Ectodermal cell (in vitro differentiated cells): ENCODE measurements at regions not wholly inside any gene's neighbourhood (a gene's known extent, or its start where the extent isn't known, plus 50 kb on each side); places are given as distances from the start of the nearest gene placed in this dataset.
"Not testable (repeated sequence)": the region's sequence is repeated elsewhere in the genome, so short reads cannot be mapped to it uniquely, and the experiment has no call there.

Source experiments
- H3K27ac ChIP-seq: 2 replicates; pipeline ENCODE4 v1.7.0; 2013; ENCODE audit warnings: mild to moderate bottlenecking, low read depth, low read length; ENCODE audit not compliant: insufficient read depth, poor library complexity, severe bottlenecking
- H3K27me3 ChIP-seq: 2 replicates; pipeline ENCODE4 v1.7.0; 2013; ENCODE audit warnings: mild to moderate bottlenecking, low read length; ENCODE audit not compliant: insufficient read depth, control insufficient read depth, poor library complexity, severe bottlenecking
- H3K36me3 ChIP-seq: one replicate; pipeline ENCODE4 v1.7.0; 2013; ENCODE audit warnings: low read length; ENCODE audit not compliant: control insufficient read depth, insufficient read depth
- H3K4me1 ChIP-seq: one replicate; pipeline ENCODE4 v1.7.0; 2013; ENCODE audit warnings: low read length; ENCODE audit not compliant: control insufficient read depth, insufficient read depth
- H3K4me3 ChIP-seq: 2 replicates; pipeline ENCODE4 v1.7.0; 2013; ENCODE audit warnings: low read depth, low read length, control low read depth; ENCODE audit not compliant: insufficient read depth
- H3K9me3 ChIP-seq: 2 replicates; pipeline ENCODE4 v1.7.0; 2013; ENCODE audit warnings: mild to moderate bottlenecking, low read length, moderate library complexity; ENCODE audit not compliant: control insufficient read depth
- WGBS, 2 experiments: methylation state at CpG; one replicate each; pipeline ENCODE4 v1.1.7; 2013; ENCODE audit warnings: missing lambda C conversion rate in 2 of 2; 5-methylcytosine and 5-hydroxymethylcytosine counted together

- 76 to 77% methylated on average over 2 of the region's 2 CpGs for WGBS, 2 experiments
- not testable (repeated sequence) for H3K4me1 ChIP-seq, H3K4me3 ChIP-seq, H3K36me3 ChIP-seq, H3K27me3 ChIP-seq, H3K9me3 ChIP-seq, H3K27ac ChIP-seq
Observed at GRCh38 chr9:65421486-65421885, 136.5 kb upstream of the FOXD4L5 start.

DNA sequence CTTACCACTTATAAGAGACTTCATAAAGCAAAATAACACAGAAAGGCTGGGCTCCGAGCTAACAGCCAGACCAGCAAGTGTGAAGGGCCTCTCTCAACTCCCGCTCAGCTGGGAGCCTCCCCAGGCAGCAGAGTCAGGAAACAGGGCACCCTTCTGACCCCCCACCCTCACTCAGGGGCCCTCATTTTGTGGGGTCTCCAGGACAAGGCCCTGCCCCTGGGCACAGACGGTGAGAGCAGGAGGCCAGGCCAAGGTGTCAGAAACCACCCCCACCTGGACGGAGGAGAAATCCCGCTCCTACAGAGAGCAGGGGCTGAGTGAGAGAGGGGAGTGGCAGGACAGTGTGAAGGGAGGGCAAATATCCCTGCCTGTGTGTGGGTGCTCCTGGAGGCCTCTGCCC is 135.8 kb upstream of the FOXD4L5 start:
- no peaks in the 10 kb centered on the region for H3K27me3 ChIP-seq
- no peaks in the 10 kb centered on the region for H3K36me3 ChIP-seq
- no peaks in the 10 kb centered on the region for H3K4me1 ChIP-seq
- H3K27ac ChIP-seq, result no peak overlapping the region
- H3K9me3 ChIP-seq, result peaks cover 4% of the 10 kb centered on the region
- WGBS, 2 experiments, result 69 to 83% methylated on average over 5 of the region's 5 CpGs
- no peak overlapping the region for H3K4me3 ChIP-seq

- 78 to 79% methylated on average over 4 of the region's 4 CpGs for WGBS, 2 experiments
- not testable (repeated sequence) for H3K4me3 ChIP-seq, H3K27me3 ChIP-seq
Observed at GRCh38 chr9:65418966-65419365, 134.0 kb upstream of the FOXD4L5 start.

GRCh38 chr9:65416948-65417347 is 131.9 kb upstream of the FOXD4L5 start:
- H3K4me1 ChIP-seq, H3K9me3 ChIP-seq, H3K27ac ChIP-seq, H3K27me3 ChIP-seq, H3K4me3 ChIP-seq, H3K36me3 ChIP-seq: not testable (repeated sequence)
- 63 to 65% methylated on average over 7 of the region's 7 CpGs for WGBS, 2 experiments

More at GRCh38 chr9:65418966-65419365, 134.0 kb upstream of the FOXD4L5 start:
- not testable (repeated sequence) for H3K9me3 ChIP-seq, H3K36me3 ChIP-seq, H3K27ac ChIP-seq, H3K4me1 ChIP-seq

GRCh38 chr9:65414249-65414648 is 129.2 kb upstream of the FOXD4L5 start:
- 50 to 60% methylated on average over 4 of the region's 4 CpGs for WGBS, 2 experiments
- peaks cover 18% of the 10 kb centered on the region for H3K9me3 ChIP-seq

GRCh38 chr9:65413371-65413770 is 128.4 kb upstream of the FOXD4L5 start:
- H3K4me3 ChIP-seq, H3K27ac ChIP-seq, H3K4me1 ChIP-seq, H3K27me3 ChIP-seq, H3K36me3 ChIP-seq: not testable (repeated sequence)
- H3K9me3 ChIP-seq, result peaks cover 19% of the 10 kb centered on the region
- WGBS, 2 experiments, result 72% methylated on average over 5 of the region's 5 CpGs

More at GRCh38 chr9:65414249-65414648, 129.2 kb upstream of the FOXD4L5 start:
- not testable (repeated sequence) for H3K4me3 ChIP-seq, H3K27me3 ChIP-seq, H3K4me1 ChIP-seq, H3K27ac ChIP-seq, H3K36me3 ChIP-seq

DNA sequence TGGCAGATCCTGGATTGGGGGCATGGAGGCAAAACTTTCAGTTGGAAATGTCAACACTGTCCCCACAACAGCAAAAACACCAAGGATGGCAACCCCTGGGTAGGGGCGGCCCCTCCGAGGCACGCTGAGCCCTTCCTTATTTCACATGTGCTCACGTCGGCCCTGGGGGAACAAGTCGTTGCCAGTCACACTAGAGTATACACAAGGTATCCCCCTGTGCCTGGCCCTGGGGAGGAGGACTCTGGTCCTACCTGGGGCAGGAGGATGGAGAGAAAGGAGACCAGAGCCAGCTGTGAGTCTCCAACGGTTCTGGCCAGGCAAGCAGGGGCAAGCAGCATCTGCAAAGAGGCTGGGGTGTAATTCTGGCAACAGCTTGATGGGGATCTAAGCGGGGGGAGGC is 126.9 kb upstream of the FOXD4L5 start:
- H3K4me3 ChIP-seq, result no peak overlapping the region
- peaks cover 19% of the 10 kb centered on the region for H3K9me3 ChIP-seq
- no peaks in the 10 kb centered on the region for H3K36me3 ChIP-seq
- H3K4me1 ChIP-seq, result no peaks in the 10 kb centered on the region
- no peak overlapping the region for H3K27ac ChIP-seq
- H3K27me3 ChIP-seq, result no peaks in the 10 kb centered on the region
- WGBS, 2 experiments, result 79 to 80% methylated on average over 8 of the region's 8 CpGs

- H3K27ac ChIP-seq, result no peak overlapping the region
- H3K4me1 ChIP-seq, result no peaks in the 10 kb centered on the region
- 83 to 86% methylated on average over 9 of the region's 9 CpGs for WGBS, 2 experiments
- H3K27me3 ChIP-seq, result no peaks in the 10 kb centered on the region
- peaks cover 19% of the 10 kb centered on the region for H3K9me3 ChIP-seq
- H3K36me3 ChIP-seq, result no peaks in the 10 kb centered on the region
- H3K4me3 ChIP-seq, result no peak overlapping the region
Observed at GRCh38 chr9:65411336-65411735, 126.3 kb upstream of the FOXD4L5 start.

DNA sequence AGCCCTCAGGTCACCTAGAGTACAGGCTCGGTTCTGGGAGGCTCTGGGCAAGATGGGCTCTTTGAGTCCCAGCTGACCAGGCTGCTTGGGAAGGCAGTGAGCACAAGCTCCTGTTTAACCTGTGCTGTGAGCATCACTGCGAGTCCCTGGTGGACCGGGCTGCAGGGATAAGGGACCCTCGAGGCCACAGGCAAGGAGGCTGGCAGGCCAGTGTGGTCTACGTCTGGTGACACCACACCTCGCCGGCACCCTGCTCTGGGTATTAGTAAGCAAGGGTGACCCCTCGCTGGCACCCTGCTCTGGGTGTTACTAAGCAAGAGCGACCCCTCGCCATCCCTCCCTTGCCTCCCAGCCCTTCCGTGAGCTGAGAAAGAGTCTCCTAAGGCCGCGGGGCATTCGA is 125.9 kb upstream of the FOXD4L5 start:
- no peak overlapping the region for H3K27ac ChIP-seq
- peaks cover 19% of the 10 kb centered on the region for H3K9me3 ChIP-seq
- no peak overlapping the region for H3K4me3 ChIP-seq
- H3K36me3 ChIP-seq, result no peaks in the 10 kb centered on the region
- H3K4me1 ChIP-seq, result no peaks in the 10 kb centered on the region
- WGBS, 2 experiments, result 74 to 78% methylated on average over 14 of the region's 14 CpGs
- H3K27me3 ChIP-seq, result no peaks in the 10 kb centered on the region

GRCh38 chr9:65409471-65409980 is 124.5 kb upstream of the FOXD4L5 start:
- H3K4me1 ChIP-seq, result no peaks in the 10 kb centered on the region
- no peak overlapping the region for H3K4me3 ChIP-seq
- H3K36me3 ChIP-seq, result no peaks in the 10 kb centered on the region
- peaks cover 23% of the 10 kb centered on the region for H3K9me3 ChIP-seq
- WGBS, 2 experiments, result 81 to 83% methylated on average over 14 of the region's 14 CpGs
- no peak overlapping the region for H3K27ac ChIP-seq
- H3K27me3 ChIP-seq, result no peaks in the 10 kb centered on the region

DNA sequence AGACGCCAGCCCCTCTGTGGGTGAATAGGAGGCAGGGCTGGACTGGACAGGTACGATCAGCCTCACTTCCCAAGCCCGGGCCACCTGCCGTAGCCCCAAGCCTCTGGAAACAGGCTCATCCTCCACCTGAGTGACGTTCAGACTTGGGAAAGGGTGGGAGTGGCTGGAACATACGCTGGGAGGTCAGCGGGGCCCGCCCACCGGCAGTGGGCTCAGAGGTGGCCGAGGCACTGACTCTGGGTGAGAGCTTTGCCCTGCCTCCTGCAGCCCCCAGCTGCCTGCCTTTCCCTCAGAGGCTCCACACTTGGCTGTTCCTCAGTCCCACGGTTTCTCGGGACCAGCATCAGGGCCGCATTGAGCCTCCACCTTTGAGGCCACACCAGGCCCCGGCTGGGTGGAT is 123.8 kb upstream of the FOXD4L5 start:
- not testable (repeated sequence) for H3K4me1 ChIP-seq, H3K4me3 ChIP-seq, H3K27me3 ChIP-seq, H3K36me3 ChIP-seq, H3K27ac ChIP-seq
- H3K9me3 ChIP-seq, result peaks cover 23% of the 10 kb centered on the region
- 82 to 86% methylated on average over 14 of the region's 14 CpGs for WGBS, 2 experiments
